GM12878 (cell line): ENCODE measurements at regions not wholly inside any gene's neighbourhood (a gene's known extent, or its start where the extent isn't known, plus 50 kb on each side); places are given as distances from the start of the nearest gene placed in this dataset.

Source experiments
- ATAC-seq: fragments of 200-7000 bp; cut with Tn5 transposase; 3 replicates; pipeline ENCODE4 v1.9.1; 2020; ENCODE audit warnings: mild to moderate bottlenecking, moderate library complexity
- BruUV-seq: library from RNA; stranded (reverse); fragments of 400-500 nt; replicated peaks from 2 replicates; lab custom pipeline; 2021; lab: Mats Ljungman, UMichigan
- CTCF ChIA-PET: fragments of 300-600 bp; sonication (Branson Sonifier 250); formaldehyde crosslinking; extraction: SDS; loops from one replicate; lab custom pipeline; 2021; ENCODE audit warnings: inconsistent platforms; lab: Yijun Ruan, JAX
- POLR2A ChIA-PET: fragments of 350-600 bp; formaldehyde crosslinking; extraction: SDS; loops from one replicate; lab custom pipeline; 2021; ENCODE audit warnings: inconsistent platforms; lab: Charles Lee
- RAD21 ChIA-PET: fragments of 300-600 bp; sonication (Branson Sonifier 250); formaldehyde crosslinking; loops from one replicate; lab custom pipeline; 2023; ENCODE audit warnings: antibody characterized with exemption; ENCODE audit not compliant: unreplicated experiment; lab: Charles Lee
- SMC1A ChIA-PET: fragments of 300-600 bp; sonication (Branson Sonifier 250); formaldehyde crosslinking; loops from one replicate; lab custom pipeline; 2023; ENCODE audit not compliant: unreplicated experiment, uncharacterized antibody; lab: Charles Lee
- DNase-seq: peaks from one replicate; pipeline ENCODE4 v3.0.0-alpha.2; 2011; ENCODE audit warnings: low read depth, low spot score
- FAIRE-seq: peaks from 3 replicates; lab custom pipeline; 2011; peaks lifted over from hg19 to GRCh38; lab: Jason Lieb, UNC
- H2AFZ ChIP-seq: 2 replicates; pipeline ENCODE4 v1.6.0; 2011; ENCODE audit warnings: low read depth, low read length, control low read depth; ENCODE audit not compliant: control insufficient read depth
- H3K27ac ChIP-seq: 2 replicates; pipeline ENCODE4 v1.5.1; 2011; ENCODE audit warnings: control low read depth; ENCODE audit not compliant: control insufficient read depth, insufficient read depth
- H3K27me3 ChIP-seq, 2 experiments: replicated peaks in 1 of 2; 2 replicates each; pipeline versions ENCODE4 v1.6.0 to v1.6.1; 2011; ENCODE audit warnings: low read length in 1 of 2; ENCODE audit not compliant: control insufficient read depth in 2 of 2, insufficient read depth in 2 of 2
- H3K36me3 ChIP-seq, 2 experiments: 2 replicates each; pipeline ENCODE4 v1.5.1; 2011; ENCODE audit warnings: low read length in 1 of 2; ENCODE audit not compliant: control insufficient read depth in 2 of 2, insufficient read depth in 2 of 2
- H3K4me1 ChIP-seq: 2 replicates; pipeline ENCODE4 v1.6.1; 2011; ENCODE audit warnings: mild to moderate bottlenecking, low read length, moderate library complexity, mixed read lengths; ENCODE audit not compliant: control insufficient read depth, insufficient read depth
- H3K4me2 ChIP-seq: 2 replicates; pipeline ENCODE4 v1.6.0; 2011; ENCODE audit warnings: control low read depth; ENCODE audit not compliant: control insufficient read depth, insufficient read depth
- H3K4me3 ChIP-seq: fragments of 200-600 bp; sonication (generic); 2 replicates; pipeline ENCODE4 v1.5.1; 2016
- H3K79me2 ChIP-seq: 2 replicates; pipeline ENCODE4 v1.6.0; 2011; ENCODE audit warnings: low read length; ENCODE audit not compliant: control insufficient read depth, insufficient read depth
- H3K9ac ChIP-seq: 2 replicates; pipeline ENCODE4 v1.8.0; 2011; ENCODE audit warnings: low read length, control low read depth, mixed read lengths; ENCODE audit not compliant: control insufficient read depth, insufficient read depth
- H3K9me3 ChIP-seq: replicated peaks from 3 replicates; pipeline ENCODE4 v1.5.1; 2011; ENCODE audit warnings: mild to moderate bottlenecking, low read length; ENCODE audit not compliant: control insufficient read depth, insufficient read depth
- H4K20me1 ChIP-seq: 2 replicates; pipeline ENCODE4 v1.6.0; 2011; ENCODE audit not compliant: control insufficient read depth, insufficient read depth
- CBFB ChIP-seq: IDR thresholded peaks from 2 replicates; pipeline ENCODE4 v1.6.1; 2016; ENCODE audit warnings: antibody characterized with exemption, low read depth
- CBX5 ChIP-seq: sonication (generic); IDR thresholded peaks from 2 replicates; pipeline ENCODE4 v1.6.1; 2016; ENCODE audit warnings: low read depth, moderate library complexity, mild to moderate bottlenecking, inconsistent platforms
- CEBPB ChIP-seq, 2 experiments: fragments of 150-350 bp in 1 of 2; IDR thresholded peaks; 2 replicates each; pipeline ENCODE4 v1.6.1; 2012 to 2014; ENCODE audit warnings: low read depth in 2 of 2, low read length in 2 of 2, borderline replicate concordance in 1 of 2, inconsistent platforms in 1 of 2
- EZH2 ChIP-seq: IDR thresholded peaks from 2 replicates; pipeline ENCODE4 v1.6.1; 2012; ENCODE audit warnings: low read depth, mild to moderate bottlenecking, control low read depth, inconsistent platforms, low read length, borderline replicate concordance; ENCODE audit not compliant: control insufficient read depth
- HDGF ChIP-seq: fragments of 450-650 bp; IDR thresholded peaks from 2 replicates; pipeline ENCODE4 v1.6.1; 2016; ENCODE audit warnings: antibody characterized with exemption
- JUNB ChIP-seq: IDR thresholded peaks from 2 replicates; pipeline ENCODE4 v1.6.1; 2016; ENCODE audit warnings: antibody characterized with exemption, mild to moderate bottlenecking
- NFYB ChIP-seq: IDR thresholded peaks from 2 replicates; pipeline ENCODE4 v1.6.1; 2011; ENCODE audit warnings: low read depth, mild to moderate bottlenecking, low read length, improper control_type of control experiment, moderate library complexity; ENCODE audit not compliant: insufficient read depth
- RCOR1 ChIP-seq: conservative IDR thresholded peaks from 2 replicates; pipeline ENCODE4 v1.6.1; 2012; ENCODE audit warnings: low read depth, low read length, improper control_type of control experiment
- TCF7 ChIP-seq: IDR thresholded peaks from 2 replicates; pipeline ENCODE4 v1.6.1; 2014; ENCODE audit warnings: antibody characterized with exemption, borderline replicate concordance
- WGBS: methylation state at CpG from one replicate; pipeline ENCODE4 v1.1.6; 2016; ENCODE audit warnings: low lambda C conversion rate; ENCODE audit not compliant: insufficient replicate concordance, insufficient coverage; ENCODE audit errors: missing lambda C conversion rate; 5-methylcytosine and 5-hydroxymethylcytosine counted together
- in situ Hi-C: fragments of 300-500 bp; cut with MboI; formaldehyde crosslinking; loops from 9 replicates; pipeline ENCODE4 v1.14.3; 2018; ENCODE audit warnings: mixed read lengths
- intact Hi-C: fragments of 100-400 bp; cut with micrococcal nuclease; formaldehyde crosslinking; loops from one replicate; pipeline ENCODE4 v1.14.2; 2022; ENCODE audit not compliant: unreplicated experiment

GRCh38 chr7:136163340-136163801, 186.2 kb upstream of the MTPN start:
- intact Hi-C loops, result no loop called here
- no TSS peak for BruUV-seq
- H3K4me1 ChIP-seq, result no peaks in the 10 kb centered on the region
- H3K27me3 ChIP-seq, result no peaks in the 10 kb centered on the region
- H3K4me3 ChIP-seq, result no peak overlapping the region
- ATAC-seq (no peak), DNase-seq (no peak)
- ChIA-PET CTCF (no interaction called here), RAD21 (no interaction called here)
- H2AFZ ChIP-seq, result no peak overlapping the region
- no peaks in the 10 kb centered on the region for H4K20me1 ChIP-seq
- no peak for TF ChIP-seq RCOR1
- no peak for TF ChIP-seq CBFB
- no peak for TF ChIP-seq CEBPB (IDR thresholded peaks at IDR 0.05; ENCODE audit: borderline replicate concordance in 1 of 2, low read depth in 2 of 2, low read length in 2 of 2)
- no peak for TF ChIP-seq HDGF
- no peak for TF ChIP-seq NFYB
- TF ChIP-seq, all 136 proteins: peak for 0
- Histone ChIP-seq H3K9me3 (no peaks in the 10 kb centered on the region), H3K9ac (no peak overlapping the region), H3K4me2 (no peak overlapping the region), H3K79me2 (no peaks in the 10 kb centered on the region), H3K27ac (no peak overlapping the region), H3K36me3 (no peaks in the 10 kb centered on the region)
- in situ Hi-C loops, result no loop called here
- POLR2A ChIA-PET, result no interaction called here
- SMC1A ChIA-PET, result no interaction called here
- FAIRE-seq, result no peak
- 35% methylated on average over 4 of the region's 4 CpGs for WGBS

GRCh38 chr7:136150311-136150710, 173.2 kb upstream of the MTPN start:
- BruUV-seq, result no TSS peak
- ChIA-PET POLR2A (no interaction called here), RAD21 (no interaction called here), SMC1A (interaction anchor here (1.2 kb wide), 1 partner anchor 8 kb away, joined by 3 read pairs; no protein-coding TSS in a partner anchor), CTCF (no interaction called here)
- DNase-seq (no peak), ATAC-seq (no peak), FAIRE-seq (no peak)
- Histone ChIP-seq H3K4me1 (no peaks in the 10 kb centered on the region), H3K4me3 (no peak overlapping the region), H4K20me1 (no peaks in the 10 kb centered on the region), H2AFZ (no peak overlapping the region), H3K36me3 (no peaks in the 10 kb centered on the region), H3K4me2 (no peak overlapping the region), H3K9ac (no peak overlapping the region), H3K27ac (no peak overlapping the region), H3K27me3 (no peaks in the 10 kb centered on the region), H3K79me2 (no peaks in the 10 kb centered on the region), H3K9me3 (no peaks in the 10 kb centered on the region)
- WGBS, result 0% methylated on average over 1 of the region's 1 CpG
- in situ Hi-C loops (no loop called here), intact Hi-C loops (no loop called here)
- TF ChIP-seq EZH2 (no peak), CBX5 (no peak), JUNB (no peak), TCF7 (no peak)
